Prostate gland (tissue), 2 donors: ENCODE measurements at regions not wholly inside any gene's neighbourhood (a gene's known extent, or its start where the extent isn't known, plus 50 kb on each side); places are given as distances from the start of the nearest gene placed in this dataset.
"Not testable (repeated sequence)": the region's sequence is repeated elsewhere in the genome, so short reads cannot be mapped to it uniquely, and the experiment has no call there.

ENCODE experiments used
- POLR2A ChIP-seq: fragments of 450-650 bp; IDR thresholded peaks from one replicate; pipeline ENCODE4 v1.6.1; 2016; ENCODE audit warnings: antibody characterized with exemption, mild to moderate bottlenecking
- TF ChIP-seq, protein P1 (sequence below), 4 experiments: fragments of 200-600 bp in 2 of 4; fragments of 450-650 bp in 2 of 4; sonication (generic) in 2 of 4; IDR thresholded peaks; 1 replicate in 3 of 4; 2 replicates in 1 of 4; pipeline ENCODE4 v1.5.1; 2016 to 2019; ENCODE audit warnings: antibody characterized with exemption in 4 of 4, mild to moderate bottlenecking in 2 of 4, moderate library complexity in 2 of 4

DNA sequence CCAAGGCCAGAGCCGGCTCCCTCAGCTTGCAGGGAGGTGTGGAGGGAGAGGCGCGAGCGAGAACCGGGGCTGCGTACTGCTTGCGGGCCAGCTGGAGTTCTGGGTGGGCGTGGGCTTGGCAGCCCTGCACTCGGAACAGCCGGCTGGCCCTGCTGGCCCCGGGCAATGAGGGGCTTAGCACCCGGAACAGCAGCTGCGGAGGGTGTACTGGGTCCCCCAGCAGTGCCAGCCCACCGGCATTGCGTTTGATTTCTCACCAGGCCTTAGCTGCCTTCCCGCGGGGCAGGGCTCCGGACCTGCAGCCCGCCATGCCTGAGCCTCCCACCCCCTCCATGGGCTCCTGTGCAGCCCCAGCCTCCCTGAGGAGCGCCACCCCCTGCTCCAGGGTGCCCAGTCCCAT is 495.5 kb upstream of the PLXNA2 start:
- TF ChIP-seq, protein P1, sequence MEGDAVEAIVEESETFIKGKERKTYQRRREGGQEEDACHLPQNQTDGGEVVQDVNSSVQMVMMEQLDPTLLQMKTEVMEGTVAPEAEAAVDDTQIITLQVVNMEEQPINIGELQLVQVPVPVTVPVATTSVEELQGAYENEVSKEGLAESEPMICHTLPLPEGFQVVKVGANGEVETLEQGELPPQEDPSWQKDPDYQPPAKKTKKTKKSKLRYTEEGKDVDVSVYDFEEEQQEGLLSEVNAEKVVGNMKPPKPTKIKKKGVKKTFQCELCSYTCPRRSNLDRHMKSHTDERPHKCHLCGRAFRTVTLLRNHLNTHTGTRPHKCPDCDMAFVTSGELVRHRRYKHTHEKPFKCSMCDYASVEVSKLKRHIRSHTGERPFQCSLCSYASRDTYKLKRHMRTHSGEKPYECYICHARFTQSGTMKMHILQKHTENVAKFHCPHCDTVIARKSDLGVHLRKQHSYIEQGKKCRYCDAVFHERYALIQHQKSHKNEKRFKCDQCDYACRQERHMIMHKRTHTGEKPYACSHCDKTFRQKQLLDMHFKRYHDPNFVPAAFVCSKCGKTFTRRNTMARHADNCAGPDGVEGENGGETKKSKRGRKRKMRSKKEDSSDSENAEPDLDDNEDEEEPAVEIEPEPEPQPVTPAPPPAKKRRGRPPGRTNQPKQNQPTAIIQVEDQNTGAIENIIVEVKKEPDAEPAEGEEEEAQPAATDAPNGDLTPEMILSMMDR (IDR thresholded peaks at IDR 0.05), result not testable (repeated sequence)
- not testable (repeated sequence) for TF ChIP-seq POLR2A
